Peyer's patch (tissue), 4 donors: ENCODE measurements at regions not wholly inside any gene's neighbourhood (a gene's known extent, or its start where the extent isn't known, plus 50 kb on each side); places are given as distances from the start of the nearest gene placed in this dataset.
"Not testable (repeated sequence)": the region's sequence is repeated elsewhere in the genome, so short reads cannot be mapped to it uniquely, and the experiment has no call there.

Source experiments
- DNase-seq, 3 donors: peaks; one replicate each; pipeline ENCODE4 v3.0.0-alpha.2; 2017 to 2019
- H3K27ac ChIP-seq, 4 donors: fragments of 200-600 bp; sonication (generic); one replicate each; pipeline ENCODE4 v1.5.1; 2016 to 2019
- H3K27me3 ChIP-seq, 2 donors: fragments of 200-600 bp; sonication (generic); one replicate each; pipeline ENCODE4 v1.5.1; 2019
- H3K36me3 ChIP-seq, 3 donors: fragments of 200-600 bp; sonication (generic); one replicate each; pipeline ENCODE4 v1.5.1; 2016 to 2019
- H3K4me1 ChIP-seq, 4 donors: fragments of 200-600 bp; sonication (generic); one replicate each; pipeline ENCODE4 v1.5.1; 2016 to 2019
- H3K4me3 ChIP-seq, 4 donors: fragments of 200-600 bp; sonication (generic); 1 replicate in 3 of 4; 2 replicates in 1 of 4; pipeline ENCODE4 v1.5.1; 2016 to 2019; ENCODE audit warnings: mild to moderate bottlenecking in 1 of 4
- H3K9me3 ChIP-seq, 4 donors: fragments of 200-600 bp; sonication (generic); one replicate each; pipeline ENCODE4 v1.5.1; 2016 to 2019; ENCODE audit warnings: mild to moderate bottlenecking in 1 of 4
- CTCF ChIP-seq, 6 experiments: fragments of 450-650 bp in 4 of 6; fragments of 200-600 bp in 2 of 6; sonication (generic) in 1 of 6; IDR thresholded peaks; one replicate each; pipeline ENCODE4 v1.5.1; 2017 to 2019; ENCODE audit warnings: antibody characterized with exemption in 6 of 6, mild to moderate bottlenecking in 3 of 6, moderate library complexity in 1 of 6
- POLR2A ChIP-seq, 2 donors: fragments of 450-650 bp; IDR thresholded peaks; one replicate each; pipeline ENCODE4 v1.5.1; 2017; ENCODE audit warnings: antibody characterized with exemption in 2 of 2, mild to moderate bottlenecking in 2 of 2, moderate library complexity in 2 of 2

DNA sequence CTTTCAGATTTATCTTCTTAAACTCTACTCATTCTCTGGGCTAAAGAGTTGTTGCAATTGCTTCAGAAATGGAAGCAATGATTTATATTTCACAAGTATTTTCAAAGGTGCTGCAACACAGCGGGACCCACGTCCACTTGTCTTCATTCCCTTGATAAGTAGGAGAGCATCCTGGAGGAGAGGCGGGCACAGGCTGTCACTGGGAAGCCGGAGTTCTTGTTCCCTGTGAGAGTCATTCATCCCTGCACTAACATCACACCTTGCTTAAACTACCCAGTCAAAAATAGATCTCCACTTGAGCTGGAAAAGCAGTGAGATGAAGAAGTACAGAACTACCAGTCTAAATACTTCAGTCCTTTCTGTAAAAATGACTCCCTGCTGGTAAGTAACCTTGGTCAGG lies 160.5 kb upstream of the RASSF8 start:
- DNase-seq, result no peak
- TF ChIP-seq POLR2A (IDR thresholded peaks at IDR 0.05), result no peak
- TF ChIP-seq CTCF (IDR thresholded peaks at IDR 0.05), result no peak
- Histone ChIP-seq H3K27me3 (no peaks in the 10 kb centered on the region), H3K4me1 (no peaks in the 10 kb centered on the region), H3K9me3 (no peaks in the 10 kb centered on the region), H3K4me3 (no peak overlapping the region), H3K36me3 (no peaks in the 10 kb centered on the region), H3K27ac (no peak overlapping the region)

GRCh38 chr12:25800101-25800500 lies 158.4 kb upstream of the RASSF8 start:
- Histone ChIP-seq H3K27ac (no peak overlapping the region), H3K27me3 (no peaks in the 10 kb centered on the region), H3K4me3 (no peak overlapping the region), H3K4me1 (no peaks in the 10 kb centered on the region), H3K36me3 (no peaks in the 10 kb centered on the region), H3K9me3 (no peaks in the 10 kb centered on the region)
- TF ChIP-seq CTCF (IDR thresholded peaks at IDR 0.05) (no peak), POLR2A (IDR thresholded peaks at IDR 0.05) (no peak)
- no peak for DNase-seq

- Histone ChIP-seq H3K4me1 (no peaks in the 10 kb centered on the region), H3K27me3 (no peaks in the 10 kb centered on the region), H3K4me3 (no peak overlapping the region), H3K27ac (no peak overlapping the region), H3K9me3 (no peaks in the 10 kb centered on the region), H3K36me3 (no peaks in the 10 kb centered on the region)
- TF ChIP-seq CTCF (IDR thresholded peaks at IDR 0.05), result no peak
- TF ChIP-seq POLR2A (IDR thresholded peaks at IDR 0.05), result no peak
- no peak for DNase-seq
These were observed 156.7 kb upstream of the RASSF8 start for GRCh38 chr12:25801734-25802133.

- H3K4me1 ChIP-seq, result no peaks in the 10 kb centered on the region
- DNase-seq, result no peak
- no peak for TF ChIP-seq POLR2A (IDR thresholded peaks at IDR 0.05)
- no peak for TF ChIP-seq CTCF (IDR thresholded peaks at IDR 0.05)
- no peaks in the 10 kb centered on the region for H3K9me3 ChIP-seq
- H3K27ac ChIP-seq, result no peak overlapping the region
- no peaks in the 10 kb centered on the region for H3K36me3 ChIP-seq
- no peaks in the 10 kb centered on the region for H3K27me3 ChIP-seq
- no peak overlapping the region for H3K4me3 ChIP-seq
These were observed 156.3 kb upstream of the RASSF8 start for GRCh38 chr12:25802143-25802542.

- not testable (repeated sequence) for H3K27me3 ChIP-seq, DNase-seq, H3K36me3 ChIP-seq, H3K4me1 ChIP-seq, H3K4me3 ChIP-seq, H3K9me3 ChIP-seq, H3K27ac ChIP-seq
These were observed 155.3 kb upstream of the RASSF8 start for GRCh38 chr12:25803029-25803664.

DNA sequence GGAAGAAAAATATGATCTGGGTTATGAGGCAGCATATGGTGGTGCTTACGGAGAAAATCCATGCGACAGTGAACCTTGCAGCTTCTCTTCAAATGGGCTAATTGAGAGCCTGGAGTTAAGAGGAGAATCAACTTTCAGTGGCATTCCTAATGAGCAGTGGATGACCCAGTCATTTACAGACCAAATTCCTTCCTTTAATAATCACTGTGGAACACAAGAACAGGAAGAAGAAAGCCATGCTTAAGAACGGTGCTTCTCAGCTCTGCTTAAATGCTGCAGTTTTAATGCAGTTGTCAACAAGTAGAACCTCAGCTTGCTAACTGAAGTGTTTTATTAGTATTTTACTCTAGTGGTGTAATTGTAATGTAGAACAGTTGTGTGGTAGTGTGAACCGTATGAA lies 154.2 kb upstream of the RASSF8 start:
- H3K4me1 ChIP-seq, H3K36me3 ChIP-seq, H3K27me3 ChIP-seq, H3K4me3 ChIP-seq, DNase-seq, H3K27ac ChIP-seq, H3K9me3 ChIP-seq: not testable (repeated sequence)

DNA sequence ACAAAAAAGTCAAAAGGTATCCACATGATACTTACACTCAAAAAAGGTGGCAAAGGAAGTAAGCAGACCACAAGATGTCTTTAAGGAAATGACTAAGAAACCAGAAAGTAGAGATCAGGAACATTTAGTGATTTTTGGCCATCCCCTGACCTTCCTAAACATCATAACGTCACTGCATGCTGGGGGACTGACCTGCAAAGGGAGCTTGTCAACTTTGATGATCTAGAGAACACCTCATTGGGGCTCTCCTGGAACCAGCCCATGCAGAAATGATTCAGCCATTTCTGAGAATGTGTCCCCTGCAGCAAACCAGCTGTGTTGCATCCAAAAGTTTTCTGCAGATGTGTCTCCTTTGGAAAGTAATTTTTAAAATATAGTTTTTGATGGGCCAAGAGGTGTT lies 152.2 kb upstream of the RASSF8 start:
- Histone ChIP-seq H3K4me3 (no peak overlapping the region), H3K27me3 (no peaks in the 10 kb centered on the region), H3K9me3 (no peaks in the 10 kb centered on the region), H3K36me3 (no peaks in the 10 kb centered on the region), H3K4me1 (no peaks in the 10 kb centered on the region), H3K27ac (no peak overlapping the region)
- no peak for DNase-seq
- no peak for TF ChIP-seq POLR2A (IDR thresholded peaks at IDR 0.05)
- TF ChIP-seq CTCF (IDR thresholded peaks at IDR 0.05), result no peak
